Activated CD4-positive, alpha-beta memory T cell treated with anti-CD3 and anti-CD28 coated beads for 36 hours (primary cell): ENCODE measurements at regions not wholly inside any gene's neighbourhood (a gene's known extent, or its start where the extent isn't known, plus 50 kb on each side); places are given as distances from the start of the nearest gene placed in this dataset.

ENCODE experiments used
- CTCF ChIA-PET: fragments of 350-600 bp; sonication (Branson Sonifier 250); formaldehyde crosslinking; loops from one replicate; lab custom pipeline; 2021; ENCODE audit warnings: antibody characterized with exemption, inconsistent platforms; lab: Charles Lee
- POLR2A ChIA-PET: fragments of 350-600 bp; sonication (Branson Sonifier 250); formaldehyde crosslinking; loops from one replicate; lab custom pipeline; 2021; ENCODE audit warnings: antibody characterized with exemption; lab: Charles Lee
- DNase-seq: peaks from one replicate; pipeline ENCODE4 v3.0.0-alpha.2; 2020
- H3K27ac Mint-ChIP-seq: one replicate; pipeline ENCODE4 v1.8.0; 2021; ENCODE audit warnings: mixed read lengths
- H3K27me3 Mint-ChIP-seq: one replicate; pipeline ENCODE4 v1.8.0; 2021; ENCODE audit warnings: mixed read lengths
- H3K36me3 Mint-ChIP-seq: one replicate; pipeline ENCODE4 v1.8.0; 2021; ENCODE audit warnings: mixed read lengths
- H3K4me1 Mint-ChIP-seq: one replicate; pipeline ENCODE4 v1.8.0; 2021; ENCODE audit warnings: low read depth, mixed read lengths
- H3K4me3 Mint-ChIP-seq: one replicate; pipeline ENCODE4 v1.8.0; 2021; ENCODE audit warnings: mild to moderate bottlenecking, mixed read lengths
- H3K9me3 Mint-ChIP-seq: one replicate; pipeline ENCODE4 v1.8.0; 2021; ENCODE audit warnings: mixed read lengths
- intact Hi-C: fragments of 100-400 bp; cut with micrococcal nuclease; formaldehyde crosslinking; loops from one replicate; pipeline ENCODE4 v1.15.1; 2023

DNA sequence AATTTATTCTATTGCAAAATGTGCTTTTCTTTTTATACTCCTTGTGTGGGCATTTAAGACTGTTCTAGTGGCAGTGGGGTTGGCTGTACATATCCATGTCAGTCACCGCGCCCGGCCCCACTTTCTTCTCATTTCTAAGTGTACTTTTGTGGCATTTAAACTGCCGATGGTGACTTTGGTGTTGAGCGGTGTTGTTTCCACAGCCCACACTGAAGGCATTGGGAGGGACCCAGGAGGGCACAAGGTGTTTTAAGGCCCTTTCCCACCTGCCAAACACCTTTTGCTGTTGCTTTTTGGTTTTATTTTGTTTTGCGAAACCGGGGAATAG is 369.7 kb downstream of the MTX2 start:
- Mint-ChIP-seq H3K4me3 (no peak overlapping the region), H3K36me3 (no peaks in the 10 kb centered on the region), H3K27ac (no peak overlapping the region), H3K4me1 (peaks cover 2% of the 10 kb centered on the region), H3K27me3 (peaks cover 43% of the 10 kb centered on the region), H3K9me3 (no peaks in the 10 kb centered on the region)
- ChIA-PET POLR2A (no interaction called here), CTCF (interaction anchor here (0.7 to 3.8 kb wide), 5 partner anchors 11 to 499 kb away, joined by 3 to 28 read pairs (median 15); no protein-coding TSS in a partner anchor)
- DNase-seq: no peak
- intact Hi-C loops: loop anchor here (5.0 kb wide), 1 partner anchor 182 kb away; no protein-coding TSS in a partner anchor

DNA sequence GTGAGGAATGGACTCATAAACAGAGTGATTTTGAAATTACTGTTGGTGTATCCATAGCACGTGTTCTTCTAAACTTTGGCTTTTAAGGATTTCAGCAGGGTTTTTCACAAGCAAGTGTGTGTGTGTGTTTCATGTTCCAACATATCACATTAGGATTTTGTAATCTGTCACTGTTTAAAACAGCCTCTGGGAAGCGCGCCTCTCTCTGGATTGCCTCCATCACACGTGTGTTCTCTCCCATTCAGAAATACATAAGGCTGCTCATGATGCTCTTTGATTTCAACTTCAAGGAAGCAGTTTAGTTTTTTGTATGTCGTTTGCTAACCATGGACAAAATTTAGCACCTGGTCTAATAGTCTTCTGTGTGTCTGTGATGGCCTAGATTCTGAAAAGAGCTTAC is 370.4 kb downstream of the MTX2 start:
- no peak overlapping the region for H3K4me3 Mint-ChIP-seq
- H3K9me3 Mint-ChIP-seq: no peaks in the 10 kb centered on the region
- intact Hi-C loops: loop anchor here (5.0 kb wide), 1 partner anchor 182 kb away; no protein-coding TSS in a partner anchor
- no peaks in the 10 kb centered on the region for H3K36me3 Mint-ChIP-seq
- no peak for DNase-seq
- ChIA-PET CTCF (interaction anchor here (0.7 to 3.8 kb wide), 5 partner anchors 13 to 508 kb away, joined by 3 to 28 read pairs (median 4); no protein-coding TSS in a partner anchor), POLR2A (no interaction called here)
- H3K27me3 Mint-ChIP-seq: peaks cover 46% of the 10 kb centered on the region
- H3K27ac Mint-ChIP-seq: no peak overlapping the region
- peaks cover 2% of the 10 kb centered on the region for H3K4me1 Mint-ChIP-seq

DNA sequence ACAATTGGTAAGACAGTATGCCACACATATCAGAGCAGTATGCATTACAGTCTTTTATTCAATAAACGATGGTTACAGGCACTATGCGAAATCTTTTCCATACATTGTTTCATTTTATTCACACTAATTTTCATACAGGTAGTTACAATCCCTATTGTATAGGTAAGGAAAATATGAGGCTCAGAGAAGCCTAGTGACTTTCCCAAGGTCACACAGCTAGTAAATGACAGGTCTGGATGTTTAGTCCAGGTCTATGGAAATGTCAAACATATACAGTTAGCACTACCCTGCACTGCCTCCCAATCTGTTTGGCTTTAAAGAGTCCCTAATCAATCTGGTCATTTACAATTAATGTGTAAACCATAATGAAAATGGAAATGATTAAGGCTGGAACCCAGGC is 372.2 kb downstream of the MTX2 start:
- POLR2A ChIA-PET: no interaction called here

DNA sequence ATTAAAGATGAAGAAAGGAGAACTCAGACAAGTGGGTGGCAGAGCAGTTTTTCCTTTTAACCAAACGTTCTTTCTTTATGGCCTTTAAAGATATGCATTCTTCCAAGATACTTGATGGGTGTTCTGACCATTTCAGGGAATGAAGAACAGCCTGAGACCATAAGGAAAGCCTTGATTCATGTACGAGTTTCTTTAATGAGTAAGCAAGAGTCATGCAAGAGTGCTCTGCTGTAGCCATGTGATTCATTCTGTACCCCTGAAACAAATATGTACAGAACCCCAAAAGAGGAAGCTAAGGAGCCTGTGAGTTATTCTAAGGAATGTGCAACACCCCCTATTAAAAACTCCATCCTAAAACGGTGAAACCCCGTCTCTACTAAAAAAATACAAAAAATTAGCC is 372.8 kb downstream of the MTX2 start:
- peaks cover 2% of the 10 kb centered on the region for H3K4me1 Mint-ChIP-seq
- POLR2A ChIA-PET: no interaction called here
- no peak for DNase-seq
- H3K9me3 Mint-ChIP-seq: no peaks in the 10 kb centered on the region
- H3K27ac Mint-ChIP-seq: no peak overlapping the region
- no peak overlapping the region for H3K4me3 Mint-ChIP-seq
- CTCF ChIA-PET: interaction anchor here (1.8 kb wide), 1 partner anchor 11 kb away, joined by 7 read pairs; no protein-coding TSS in a partner anchor
- intact Hi-C loops: no loop called here
- H3K36me3 Mint-ChIP-seq: no peaks in the 10 kb centered on the region
- peaks cover 52% of the 10 kb centered on the region for H3K27me3 Mint-ChIP-seq

More for the DNA sequence above, 372.2 kb downstream of the MTX2 start:
- Mint-ChIP-seq H3K27ac (no peak overlapping the region), H3K9me3 (no peaks in the 10 kb centered on the region), H3K27me3 (peaks cover 52% of the 10 kb centered on the region), H3K4me3 (no peak overlapping the region), H3K36me3 (no peaks in the 10 kb centered on the region), H3K4me1 (peaks cover 2% of the 10 kb centered on the region)
- intact Hi-C loops: no loop called here
- CTCF ChIA-PET: interaction anchor here (3.8 kb wide), 1 partner anchor 11 kb away, joined by 28 read pairs; no protein-coding TSS in a partner anchor
- DNase-seq: no peak

DNA sequence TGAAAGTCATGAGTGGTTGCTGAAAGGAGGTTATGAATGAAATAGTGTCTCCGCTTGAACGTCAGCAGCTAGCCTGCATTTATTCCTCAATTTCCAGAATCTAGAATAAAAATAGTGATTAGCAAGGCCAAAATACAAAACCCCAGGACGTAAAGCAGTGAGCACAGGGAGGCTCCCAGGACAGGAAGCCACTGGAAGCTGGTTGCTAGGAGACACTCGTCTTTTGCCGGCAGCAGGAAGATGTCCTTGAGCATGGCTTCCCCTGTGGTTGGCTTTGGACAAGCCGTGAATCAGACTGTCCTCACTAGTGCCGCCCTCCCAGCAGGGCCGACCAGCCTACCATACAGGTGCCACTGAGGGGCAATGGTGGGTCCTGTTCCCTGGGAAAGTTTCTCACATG is 374.4 kb downstream of the MTX2 start:
- ChIA-PET POLR2A (no interaction called here), CTCF (interaction anchor here (1.8 kb wide), 1 partner anchor 9 kb away, joined by 7 read pairs; no protein-coding TSS in a partner anchor)
- Mint-ChIP-seq H3K27me3 (peaks cover 49% of the 10 kb centered on the region), H3K4me1 (no peaks in the 10 kb centered on the region), H3K36me3 (no peaks in the 10 kb centered on the region), H3K4me3 (no peak overlapping the region), H3K9me3 (no peaks in the 10 kb centered on the region), H3K27ac (no peak overlapping the region)
- intact Hi-C loops: no loop called here
- no peak for DNase-seq

DNA sequence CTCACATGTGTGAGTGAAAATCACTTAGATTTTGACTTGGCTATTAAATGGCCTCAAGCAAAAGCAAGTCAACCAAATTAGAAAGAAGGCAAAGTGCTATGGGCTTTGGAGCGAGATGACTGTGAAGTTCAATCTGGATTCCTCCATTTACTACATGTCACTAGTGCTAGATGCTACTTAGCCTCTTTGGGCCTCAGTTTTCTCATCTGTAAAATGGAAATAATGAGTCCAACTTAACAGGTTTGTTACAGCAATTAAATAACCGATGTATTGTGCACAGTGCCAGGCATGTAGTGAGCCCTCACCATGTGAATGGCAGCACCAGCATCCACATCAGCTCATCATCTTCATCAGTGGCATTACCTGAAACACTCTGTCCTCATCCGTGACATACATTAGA is 376.3 kb downstream of the MTX2 start:
- CTCF ChIA-PET: interaction anchor here (1.2 kb wide), 1 partner anchor 149 kb away, joined by 3 read pairs; no protein-coding TSS in a partner anchor
- no peak for DNase-seq
- Mint-ChIP-seq H3K4me1 (no peaks in the 10 kb centered on the region), H3K9me3 (no peaks in the 10 kb centered on the region), H3K36me3 (no peaks in the 10 kb centered on the region), H3K27me3 (peaks cover 46% of the 10 kb centered on the region), H3K4me3 (no peak overlapping the region), H3K27ac (no peak overlapping the region)
- intact Hi-C loops: no loop called here
- POLR2A ChIA-PET: no interaction called here

DNA sequence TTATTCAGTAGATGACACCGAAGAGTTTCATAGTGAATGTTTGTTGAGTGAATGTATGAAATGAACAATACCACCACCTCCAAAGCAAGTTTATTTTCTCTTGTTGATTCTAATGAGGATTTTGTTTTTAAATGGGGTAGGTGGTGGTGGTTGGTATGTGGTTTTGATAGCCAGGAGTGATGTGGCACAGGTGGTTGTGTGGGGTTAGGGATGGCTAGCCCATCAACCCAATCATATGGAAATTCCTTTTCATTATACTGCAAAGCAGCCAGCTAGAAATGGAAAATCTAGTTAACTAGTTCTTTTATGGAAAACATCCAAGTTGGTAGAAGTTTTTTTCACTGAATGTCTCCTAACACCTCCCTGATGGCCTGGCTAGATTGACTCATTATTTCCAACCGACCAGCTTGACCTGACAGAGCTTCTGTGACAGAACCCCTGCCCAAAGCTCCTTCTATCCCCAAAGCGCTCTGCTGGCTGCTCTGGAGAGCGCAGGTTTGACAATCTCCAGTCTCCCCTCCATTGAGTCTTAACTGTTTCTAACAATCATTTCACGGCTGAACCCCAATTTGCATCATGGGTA is 376.9 kb downstream of the MTX2 start:
- ChIA-PET POLR2A (no interaction called here), CTCF (interaction anchor here (1.2 kb wide), 1 partner anchor 149 kb away, joined by 3 read pairs; no protein-coding TSS in a partner anchor)
- DNase-seq: no peak
- Mint-ChIP-seq H3K36me3 (no peaks in the 10 kb centered on the region), H3K4me1 (no peaks in the 10 kb centered on the region), H3K9me3 (no peaks in the 10 kb centered on the region), H3K27me3 (peaks cover 44% of the 10 kb centered on the region), H3K4me3 (no peak overlapping the region), H3K27ac (no peak overlapping the region)
- intact Hi-C loops: no loop called here

DNA sequence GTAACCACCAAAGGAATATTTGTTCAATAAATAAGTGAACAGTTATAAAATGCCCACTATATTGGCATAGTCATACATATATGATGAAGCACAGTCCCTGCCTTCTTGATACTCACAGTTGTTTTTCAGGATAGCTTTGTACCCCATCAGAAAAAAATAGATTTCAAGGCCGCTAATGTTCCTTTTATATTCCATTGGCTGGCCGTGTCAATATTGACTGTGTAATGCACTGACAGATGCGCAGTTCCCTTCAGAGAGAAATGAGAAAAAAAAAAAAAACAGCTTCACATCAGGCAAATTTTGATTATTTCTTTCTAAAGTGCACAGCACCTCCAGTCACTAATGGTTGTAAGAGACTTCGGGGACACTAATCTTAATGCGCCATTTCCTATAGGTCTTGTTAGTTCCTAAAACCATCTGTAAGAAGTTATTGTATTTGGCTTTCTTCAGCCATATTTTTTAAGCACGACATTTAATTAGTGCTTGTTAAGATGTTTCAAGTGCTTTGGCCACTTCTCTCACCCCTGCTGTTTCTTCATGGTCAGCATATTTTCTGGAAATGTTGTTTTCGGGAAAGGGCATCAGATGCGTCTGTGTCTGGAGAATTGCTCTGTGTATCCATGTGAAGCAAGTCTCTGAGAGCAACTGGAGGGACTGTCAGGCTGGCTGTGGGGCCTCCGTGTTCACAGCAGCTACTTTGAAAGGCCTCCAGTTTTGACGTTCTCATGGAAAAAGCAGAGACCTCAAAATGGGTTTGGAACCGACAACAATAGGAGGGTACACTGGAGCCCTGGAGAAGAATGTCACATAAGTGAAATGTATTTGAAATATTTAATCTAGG is 378.3 kb downstream of the MTX2 start:
- ChIA-PET POLR2A (no interaction called here), CTCF (interaction anchor here (1.1 kb wide), 1 partner anchor 10 kb away, joined by 3 read pairs; no protein-coding TSS in a partner anchor)
- Mint-ChIP-seq H3K4me3 (no peak overlapping the region), H3K4me1 (peaks cover 2% of the 10 kb centered on the region), H3K27ac (no peak overlapping the region), H3K27me3 (peaks cover 43% of the 10 kb centered on the region), H3K9me3 (no peaks in the 10 kb centered on the region), H3K36me3 (no peaks in the 10 kb centered on the region)
- intact Hi-C loops: no loop called here
- no peak for DNase-seq

DNA sequence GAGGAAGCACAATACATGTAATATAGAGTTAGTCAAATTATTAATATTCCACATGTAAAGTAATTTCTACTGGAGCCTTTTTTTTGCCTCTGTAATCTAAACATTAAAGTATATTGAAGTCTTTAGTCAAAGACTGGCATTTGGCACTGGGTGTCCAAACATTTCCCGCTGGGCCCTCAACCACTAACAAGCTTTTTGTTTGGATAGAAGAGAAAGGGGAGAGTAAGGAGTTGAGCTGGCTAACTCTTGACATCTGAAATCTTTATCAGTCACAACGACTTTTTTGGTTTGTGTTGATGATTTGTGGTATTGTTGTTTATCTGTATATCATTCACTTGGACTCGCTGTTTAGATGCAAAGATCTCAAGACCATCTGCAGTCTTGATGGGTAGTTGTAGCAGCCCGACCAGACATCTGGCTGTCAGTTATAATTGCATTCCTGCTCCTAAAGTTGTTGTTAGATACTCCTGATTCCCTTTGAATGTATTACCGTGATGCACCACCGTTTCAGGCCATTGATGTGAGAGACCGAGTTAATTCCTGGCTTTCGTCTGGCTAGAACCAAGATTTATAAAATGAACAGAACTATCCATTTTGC is 379.6 kb downstream of the MTX2 start:
- CTCF ChIA-PET: no interaction called here
- POLR2A ChIA-PET: no interaction called here

DNA sequence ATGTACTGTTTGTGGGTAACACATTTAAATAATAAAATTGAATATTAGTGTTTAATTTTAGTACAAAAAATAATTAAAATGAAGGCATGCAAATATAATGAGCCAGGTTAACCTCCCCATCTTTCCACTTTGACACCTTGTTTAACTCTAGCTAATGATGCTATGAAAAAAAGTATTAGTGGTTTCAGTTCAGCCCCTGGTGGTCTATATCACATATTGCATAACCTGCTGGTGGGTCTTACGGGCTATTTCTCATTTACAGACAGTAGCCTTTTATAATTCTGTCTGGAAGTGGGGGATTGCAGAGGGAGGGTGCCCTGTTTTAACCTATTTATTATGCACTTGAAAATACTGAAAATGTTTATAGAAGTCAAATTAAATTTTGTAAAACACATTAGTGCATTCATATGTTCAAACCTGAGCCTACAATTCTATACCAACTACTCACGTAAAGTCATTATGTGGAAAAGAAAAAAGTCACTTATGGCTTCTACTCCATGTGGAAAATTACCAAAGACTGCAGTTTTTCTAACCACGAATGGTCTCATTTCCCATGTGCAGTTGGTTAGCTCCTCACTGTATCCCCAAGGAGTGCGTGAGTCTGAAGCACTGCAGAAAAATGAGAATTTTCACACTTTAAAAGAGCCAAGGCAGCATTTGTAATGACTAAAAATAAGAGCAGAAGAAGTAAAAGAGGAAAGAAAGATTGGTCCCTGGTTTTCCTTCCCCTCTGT is 381.0 kb downstream of the MTX2 start:
- no peak for DNase-seq
- H3K9me3 Mint-ChIP-seq: no peaks in the 10 kb centered on the region
- CTCF ChIA-PET: interaction anchor here (0.6 to 5.1 kb wide), 8 partner anchors 12 to 524 kb away, joined by 3 to 62 read pairs (median 12); no protein-coding TSS in a partner anchor
- H3K27ac Mint-ChIP-seq: no peak overlapping the region
- POLR2A ChIA-PET: no interaction called here
- peaks cover 38% of the 10 kb centered on the region for H3K27me3 Mint-ChIP-seq
- intact Hi-C loops: no loop called here
- no peak overlapping the region for H3K4me3 Mint-ChIP-seq
- H3K36me3 Mint-ChIP-seq: no peaks in the 10 kb centered on the region
- H3K4me1 Mint-ChIP-seq: peaks cover 2% of the 10 kb centered on the region

More for the DNA sequence above, 379.6 kb downstream of the MTX2 start:
- intact Hi-C loops: no loop called here
- Mint-ChIP-seq H3K36me3 (no peaks in the 10 kb centered on the region), H3K9me3 (no peaks in the 10 kb centered on the region), H3K27me3 (peaks cover 39% of the 10 kb centered on the region), H3K4me3 (no peak overlapping the region), H3K4me1 (peaks cover 2% of the 10 kb centered on the region), H3K27ac (no peak overlapping the region)
- no peak for DNase-seq

DNA sequence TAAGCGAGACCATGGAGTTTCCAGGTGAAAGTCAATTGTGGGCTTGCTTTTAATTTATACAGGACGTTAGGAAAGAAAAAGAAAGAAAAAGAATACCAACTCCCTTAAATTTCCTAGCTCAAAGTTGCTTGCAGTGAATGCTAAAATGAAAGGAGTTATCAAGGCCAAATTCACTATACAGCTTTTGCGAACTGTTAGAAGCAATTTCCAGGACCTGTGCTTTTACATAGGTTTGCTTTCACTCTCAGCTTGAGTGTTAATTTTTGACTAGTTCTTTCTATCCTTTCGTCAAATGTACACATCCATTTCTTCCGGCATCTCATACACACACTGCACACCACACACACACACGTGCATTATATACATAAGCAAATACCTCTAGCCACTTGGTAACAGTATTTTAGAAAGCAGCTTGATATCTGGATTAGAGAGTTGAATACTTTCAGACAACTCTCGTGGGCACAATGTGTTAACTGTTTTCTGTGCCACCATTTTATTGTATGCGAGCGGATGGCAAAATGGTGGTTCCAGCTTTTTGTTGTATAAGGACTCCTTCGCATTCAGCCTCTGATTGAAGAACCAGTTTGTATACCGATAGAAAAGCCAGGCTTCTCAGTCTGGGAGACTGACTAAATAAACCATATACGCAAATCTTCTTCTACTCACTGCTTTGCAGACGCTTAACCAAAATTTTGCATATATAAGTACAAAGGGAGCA is 381.8 kb downstream of the MTX2 start:
- intact Hi-C loops: no loop called here
- ChIA-PET CTCF (interaction anchor here (0.6 to 5.1 kb wide), 22 partner anchors 8 to 540 kb away, joined by 3 to 62 read pairs (median 5); no protein-coding TSS in a partner anchor), POLR2A (no interaction called here)
- peaks cover 2% of the 10 kb centered on the region for H3K4me1 Mint-ChIP-seq
- no peak for DNase-seq
- no peak overlapping the region for H3K27ac Mint-ChIP-seq
- no peak overlapping the region for H3K4me3 Mint-ChIP-seq
- peaks cover 36% of the 10 kb centered on the region for H3K27me3 Mint-ChIP-seq
- no peaks in the 10 kb centered on the region for H3K9me3 Mint-ChIP-seq
- no peaks in the 10 kb centered on the region for H3K36me3 Mint-ChIP-seq
